ENCODE measurements at regions not wholly inside any gene's neighbourhood (a gene's known extent, or its start where the extent isn't known, plus 50 kb on each side); places are given as distances from the start of the nearest gene placed in this dataset.

GRCh38 chr9:96158909-96159575 is 142.9 kb downstream of the HSD17B3 start:
- no peak for TF ChIP-seq CTCF (IDR thresholded peaks at IDR 0.05; ENCODE audit: borderline replicate concordance, insufficient read depth, low read depth, low read length)
- no peak overlapping the region for H3K4me3 ChIP-seq (ENCODE audit: low read depth, low read length)

- TF ChIP-seq CTCF (IDR thresholded peaks at IDR 0.05; ENCODE audit: borderline replicate concordance, insufficient read depth, low read depth, low read length), result no peak
- H3K4me3 ChIP-seq (ENCODE audit: low read depth, low read length), result no peak overlapping the region
These were observed 143.8 kb downstream of the HSD17B3 start for GRCh38 chr9:96158147-96158546.

- TF ChIP-seq CTCF (IDR thresholded peaks at IDR 0.05; ENCODE audit: borderline replicate concordance, insufficient read depth, low read depth, low read length), result no peak
- no peak overlapping the region for H3K4me3 ChIP-seq (ENCODE audit: low read depth, low read length)
These were observed 144.3 kb downstream of the HSD17B3 start for GRCh38 chr9:96157675-96158074.

- no peak overlapping the region for H3K4me3 ChIP-seq (ENCODE audit: low read depth, low read length)
- TF ChIP-seq CTCF (IDR thresholded peaks at IDR 0.05; ENCODE audit: borderline replicate concordance, insufficient read depth, low read depth, low read length), result no peak
These were observed 145.6 kb downstream of the HSD17B3 start for GRCh38 chr9:96156171-96156974.

- TF ChIP-seq CTCF (IDR thresholded peaks at IDR 0.05; ENCODE audit: borderline replicate concordance, insufficient read depth, low read depth, low read length), result no peak
- no peak overlapping the region for H3K4me3 ChIP-seq (ENCODE audit: low read depth, low read length)
These were observed 147.9 kb downstream of the HSD17B3 start for GRCh38 chr9:96154081-96154480.

GRCh38 chr9:96152550-96152949 is 149.4 kb downstream of the HSD17B3 start:
- no peak for TF ChIP-seq CTCF (IDR thresholded peaks at IDR 0.05; ENCODE audit: borderline replicate concordance, insufficient read depth, low read depth, low read length)
- H3K4me3 ChIP-seq (ENCODE audit: low read depth, low read length), result no peak overlapping the region

Data from GM12875 (cell line).